GM19452 (cell line): ENCODE measurements at regions not wholly inside any gene's neighbourhood (a gene's known extent, or its start where the extent isn't known, plus 50 kb on each side); places are given as distances from the start of the nearest gene placed in this dataset.

Experiments used
- ATAC-seq: cut with Tn5 transposase; IDR thresholded peaks from one replicate; pipeline ENCODE4 v1.9.1; 2021; ENCODE audit not compliant: unreplicated experiment

DNA sequence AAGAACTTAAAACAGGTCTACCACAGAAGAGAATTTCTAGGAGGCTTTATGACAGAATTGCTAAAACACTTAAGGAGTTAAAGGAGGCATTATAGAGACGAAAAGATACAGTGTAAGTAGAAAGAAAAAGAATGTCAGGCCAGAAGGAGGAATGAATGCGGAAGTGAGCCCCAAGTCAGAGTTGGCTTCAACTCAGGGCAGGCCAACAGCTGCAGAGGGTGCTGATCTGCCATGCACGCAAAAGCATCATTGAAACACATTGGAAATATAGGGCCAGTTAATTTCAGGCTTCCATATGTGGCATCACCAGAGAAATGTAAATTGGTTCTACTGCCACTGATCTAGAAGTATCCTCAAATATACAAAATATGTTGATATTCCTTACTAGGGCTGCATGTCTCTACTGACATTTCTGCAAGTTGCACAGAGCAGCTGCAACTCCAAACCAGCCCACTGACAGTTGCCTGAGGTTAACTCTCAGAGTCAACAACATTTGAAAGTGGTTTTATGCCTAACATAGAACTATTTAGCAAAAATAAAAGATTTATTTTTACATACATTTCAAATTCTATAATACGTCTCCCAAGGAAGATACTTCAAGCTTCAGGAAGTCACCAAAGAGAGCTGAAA, 324.1 kb downstream of the C11orf87 start:
- ATAC-seq, result no peak

DNA sequence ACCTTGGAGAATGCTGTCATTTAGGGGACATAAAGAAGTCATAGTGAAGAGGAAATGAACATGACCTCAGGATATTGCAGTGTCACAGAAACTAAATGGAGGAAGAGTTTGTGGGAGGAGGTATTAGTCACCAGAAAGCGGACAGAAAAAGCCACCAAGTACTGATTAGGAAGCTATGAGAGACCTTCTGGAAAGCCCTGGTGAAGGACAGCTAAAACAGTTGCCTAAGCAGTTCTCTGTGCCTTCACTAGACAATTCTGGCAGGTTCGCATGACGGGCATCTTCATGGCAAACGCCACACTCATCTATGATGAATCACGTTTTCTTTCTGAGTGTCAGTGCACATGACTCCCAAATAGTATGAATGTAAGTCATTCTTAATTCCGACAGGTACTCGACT, 325.8 kb downstream of the C11orf87 start:
- ATAC-seq, result peak; percentile 70

DNA sequence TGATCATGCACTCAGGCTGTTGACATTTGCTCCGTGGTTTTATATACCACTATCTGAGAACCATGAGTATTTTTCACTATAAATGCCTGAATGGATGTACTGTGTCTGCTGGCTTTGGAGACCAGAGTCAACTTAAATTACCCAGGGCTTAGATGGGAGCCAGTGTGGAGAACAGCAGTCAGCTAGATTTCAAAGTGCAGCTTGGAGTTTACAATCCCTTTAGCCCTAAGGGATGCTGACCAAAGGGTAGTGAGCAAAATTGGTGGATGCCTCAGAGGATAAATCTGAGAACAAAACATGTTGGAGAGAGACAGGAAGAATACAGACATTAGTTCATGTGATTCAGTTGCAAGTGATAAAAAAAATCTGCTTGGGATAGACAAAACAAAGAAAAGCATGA, 327.5 kb downstream of the C11orf87 start:
- ATAC-seq, result no peak

DNA sequence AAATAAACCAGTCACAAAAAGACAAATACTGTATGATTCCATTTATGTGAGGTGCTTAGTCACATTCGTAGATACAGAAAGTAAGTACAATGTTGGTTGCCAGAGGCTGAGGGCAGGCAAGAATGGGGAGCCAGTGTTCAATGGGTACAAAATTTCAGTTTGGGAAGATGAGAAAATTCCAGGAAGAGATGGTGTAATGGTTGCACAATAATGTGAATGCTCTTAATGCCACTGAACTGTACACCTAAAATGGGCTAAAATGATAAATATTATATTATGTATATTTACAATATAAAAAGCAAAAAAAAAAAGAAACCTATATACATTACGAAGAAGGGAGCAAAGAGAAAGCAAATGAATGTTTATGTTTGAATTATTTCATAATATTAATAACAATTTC, 329.0 kb downstream of the C11orf87 start:
- no peak for ATAC-seq

DNA sequence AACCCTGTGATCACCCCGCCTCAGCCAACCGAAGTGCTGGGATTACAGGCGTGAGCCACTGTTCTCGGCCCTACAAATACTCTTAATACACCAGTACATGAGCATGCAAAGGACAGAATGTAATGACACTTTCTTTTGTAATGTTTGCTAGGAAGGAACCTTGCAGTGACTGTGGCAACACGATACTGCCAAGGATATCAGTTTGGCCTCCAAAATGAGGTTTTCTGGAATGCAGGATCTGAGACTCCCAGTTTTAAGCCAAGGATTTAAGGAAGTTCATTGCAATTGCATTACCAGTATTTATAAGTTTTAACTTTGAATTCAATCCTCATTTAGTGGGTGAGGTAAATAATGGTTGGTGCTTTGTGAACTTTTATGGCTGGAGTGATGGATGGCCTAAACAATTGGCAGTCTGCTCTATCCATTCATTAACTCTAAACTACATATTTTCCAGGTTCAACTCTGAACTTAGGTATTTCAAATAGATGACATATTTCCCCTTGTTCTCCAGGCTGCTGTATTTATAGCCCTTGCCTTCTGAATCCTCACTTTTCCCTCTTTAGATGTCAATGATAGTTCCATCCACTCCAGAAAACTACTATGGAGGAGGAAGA, 330.3 kb downstream of the C11orf87 start:
- no peak for ATAC-seq

DNA sequence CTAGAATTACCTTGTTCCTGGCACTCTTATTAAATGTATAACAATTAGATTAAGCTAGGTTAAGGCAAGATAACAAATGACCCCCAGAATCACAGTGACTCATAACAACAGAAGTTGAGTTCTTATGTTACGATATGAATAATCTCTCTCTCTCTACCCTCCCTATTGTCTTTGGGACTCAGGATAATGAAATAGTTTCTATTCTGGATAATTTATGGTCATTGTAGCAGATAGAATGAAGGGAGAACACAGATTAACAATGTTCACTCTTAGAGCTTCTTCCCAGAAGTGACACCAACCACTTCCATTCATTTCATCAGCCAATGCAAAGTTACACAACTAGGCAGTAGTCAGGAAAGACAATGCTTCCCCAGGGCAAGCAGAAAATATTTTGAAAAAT, 334.5 kb downstream of the C11orf87 start:
- no peak for ATAC-seq

DNA sequence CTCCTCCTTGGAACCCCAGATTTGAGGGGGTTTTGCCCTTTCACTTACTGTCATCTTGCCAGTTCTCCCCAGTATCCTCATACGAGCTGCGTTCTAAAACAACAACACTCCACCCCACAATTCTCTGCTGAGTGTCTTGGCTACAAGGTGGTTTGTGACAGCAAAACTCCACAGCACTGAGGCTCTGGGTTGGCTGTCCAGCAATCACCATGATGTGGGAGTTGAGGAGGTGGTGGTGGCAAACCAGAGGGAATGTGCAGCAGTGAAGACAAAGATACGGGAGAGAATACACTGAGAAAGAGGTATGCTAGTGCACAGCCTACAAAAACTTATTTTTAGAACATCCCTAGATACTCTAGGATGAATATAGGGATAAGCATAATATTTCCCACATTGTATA, 335.0 kb downstream of the C11orf87 start:
- ATAC-seq, result no peak

DNA sequence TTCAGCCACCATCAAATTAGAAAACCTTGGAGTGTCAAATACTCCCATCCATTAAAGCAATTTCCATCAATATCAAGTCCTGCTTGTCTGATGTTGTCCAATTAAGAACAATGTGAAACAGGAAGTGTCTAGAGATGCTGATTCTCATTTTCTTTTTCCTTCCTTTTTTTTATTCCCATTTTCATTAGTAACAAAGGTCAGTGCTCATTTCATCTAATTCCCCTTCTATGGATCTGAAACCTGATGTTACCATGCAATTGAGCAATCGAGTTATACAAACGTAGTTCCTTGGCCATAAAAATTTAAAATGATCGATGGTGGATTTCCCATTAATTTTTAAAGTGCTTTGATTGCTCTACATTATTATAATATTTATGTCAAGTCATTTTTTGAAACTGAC, 330.6 kb upstream of the ZC3H12C start:
- no peak for ATAC-seq

DNA sequence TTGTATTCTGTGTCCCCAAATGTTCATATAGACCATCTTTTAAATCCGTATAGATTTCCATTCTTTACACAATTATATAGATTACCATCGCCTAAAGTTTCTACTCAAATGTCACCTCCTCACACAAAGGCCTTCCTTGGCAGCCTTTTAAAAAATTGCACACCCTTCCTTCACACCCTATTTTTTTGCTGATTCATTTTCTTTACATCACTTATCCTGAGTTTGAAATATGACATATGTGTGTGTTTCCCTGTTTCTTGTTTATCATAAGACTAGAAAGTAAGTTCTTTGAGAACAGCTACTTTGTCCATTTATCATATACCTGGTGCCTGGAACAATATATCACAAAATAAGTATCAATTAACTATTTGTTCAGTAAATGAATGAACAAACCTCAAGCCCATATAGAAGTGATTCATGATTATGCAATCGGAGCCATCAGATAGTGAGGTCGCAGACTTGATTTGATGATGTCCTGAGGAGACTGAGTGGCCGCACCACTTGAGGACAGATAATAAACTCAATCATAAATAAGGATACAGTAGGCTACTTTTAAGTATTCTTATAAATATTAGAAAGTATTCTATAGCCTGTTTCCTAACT, 327.4 kb upstream of the ZC3H12C start:
- no peak for ATAC-seq

DNA sequence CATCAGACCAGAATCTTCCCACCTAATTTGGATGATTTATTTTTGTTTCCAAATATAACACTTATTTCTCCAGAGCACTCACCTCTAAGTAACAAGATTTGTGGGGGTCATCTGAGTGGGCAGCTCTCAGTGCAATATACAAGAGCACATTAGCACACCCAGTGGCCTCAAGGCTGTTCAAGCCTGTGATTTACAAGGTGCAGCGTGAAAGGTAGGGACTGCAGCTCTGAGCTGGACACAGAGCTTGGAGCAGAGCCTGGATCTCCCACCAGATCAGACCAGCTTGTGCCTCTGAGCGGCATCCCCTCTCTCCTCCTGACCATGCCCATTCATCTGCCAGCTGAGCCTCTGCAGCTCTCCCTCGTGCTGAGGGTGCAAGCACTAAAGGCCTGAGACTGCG, 323.3 kb upstream of the ZC3H12C start:
- no peak for ATAC-seq

DNA sequence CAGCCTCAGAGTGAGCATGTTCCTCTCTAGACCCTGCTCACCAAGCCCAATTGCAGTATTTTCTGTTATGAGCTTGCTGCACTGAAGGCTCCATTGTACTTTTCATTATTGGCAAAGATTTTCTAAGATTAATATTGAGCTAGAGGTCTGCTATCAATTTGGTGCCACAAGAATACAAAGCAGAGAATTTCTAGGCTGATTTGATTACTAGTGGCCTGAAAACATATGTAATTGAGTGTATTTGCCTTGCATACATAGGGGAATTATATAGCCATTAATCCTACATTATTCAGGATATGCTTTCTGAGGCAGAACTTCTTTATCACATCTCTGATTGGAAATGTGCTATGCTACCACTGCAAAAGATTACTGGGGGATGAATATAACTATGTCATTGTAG, 322.9 kb upstream of the ZC3H12C start:
- ATAC-seq, result no peak

DNA sequence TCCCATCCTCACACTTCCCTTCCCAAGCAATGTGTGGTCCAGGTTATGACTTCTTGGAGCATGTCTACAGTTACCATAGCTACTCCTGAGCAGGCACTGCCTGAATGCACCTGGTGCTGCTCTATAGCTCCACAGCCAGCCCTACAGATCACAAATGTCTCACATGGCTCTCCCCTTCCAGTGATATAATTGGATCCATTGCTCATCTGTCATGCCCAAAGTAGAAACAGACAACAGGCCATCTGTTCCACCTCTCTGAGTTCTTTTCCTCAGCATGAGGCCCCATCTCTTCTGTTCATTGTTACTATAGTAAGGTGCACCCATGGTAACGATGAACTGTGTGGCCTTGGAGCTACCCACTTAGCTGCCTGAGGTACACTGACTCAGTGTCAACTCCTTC, 320.3 kb upstream of the ZC3H12C start:
- no peak for ATAC-seq

DNA sequence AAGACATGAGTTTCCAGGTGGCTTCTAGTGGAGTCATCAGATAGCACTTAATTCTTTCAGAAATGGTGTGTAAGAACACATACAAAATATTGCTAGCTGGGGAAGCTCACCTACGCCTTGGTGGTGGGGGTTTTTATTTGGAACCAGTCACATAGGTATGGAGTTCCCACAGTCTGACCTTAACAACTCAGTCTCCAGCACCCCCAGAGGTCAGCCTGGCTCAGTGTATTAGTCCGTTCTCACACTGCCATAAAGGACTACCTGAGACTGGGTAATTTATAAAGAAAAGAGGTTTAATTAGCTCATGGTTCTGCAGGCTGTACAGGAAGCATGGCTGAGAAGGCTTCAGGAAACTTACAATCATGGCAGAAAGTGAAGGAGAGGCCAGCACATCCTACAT, 317.5 kb upstream of the ZC3H12C start:
- no peak for ATAC-seq

DNA sequence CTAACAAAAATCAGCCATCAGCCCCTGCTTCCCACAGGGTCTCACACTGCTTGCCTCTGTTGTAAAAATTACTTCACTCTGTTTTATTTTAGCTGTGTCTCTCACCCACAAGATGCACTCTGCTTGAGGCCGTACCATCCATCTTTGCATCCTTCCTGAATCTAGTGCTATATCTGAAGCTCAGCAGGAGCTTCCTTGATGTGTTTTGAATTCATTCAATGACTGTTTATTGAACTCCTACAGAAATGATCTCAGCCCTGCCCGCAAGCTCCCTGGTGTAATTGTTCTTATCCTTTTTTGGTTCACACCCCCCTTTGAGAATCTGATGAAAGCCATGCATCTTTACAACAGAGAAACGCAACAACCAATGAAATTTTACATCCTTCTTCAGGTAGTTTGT, 310.2 kb upstream of the ZC3H12C start:
- no peak for ATAC-seq

DNA sequence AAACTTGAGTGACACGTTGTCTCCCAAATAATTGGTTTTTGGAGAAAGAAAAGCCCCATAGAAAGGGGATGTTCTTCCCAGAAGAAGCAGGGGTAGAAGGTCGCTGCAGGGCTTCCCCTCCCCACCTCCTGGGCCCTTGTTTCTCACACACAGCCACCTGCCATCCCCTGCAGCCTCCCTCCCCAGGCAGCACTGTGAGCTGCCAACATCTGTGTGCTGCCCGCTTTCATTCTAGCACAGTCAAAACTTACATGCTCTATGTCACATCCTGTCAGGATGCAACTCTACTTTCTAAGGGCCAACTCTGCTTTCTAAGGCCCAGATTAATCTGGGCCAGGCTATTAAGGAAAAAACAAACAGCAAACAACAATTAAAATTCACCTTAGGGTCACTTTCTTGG, 309.4 kb upstream of the ZC3H12C start:
- ATAC-seq, result peak; percentile 95

DNA sequence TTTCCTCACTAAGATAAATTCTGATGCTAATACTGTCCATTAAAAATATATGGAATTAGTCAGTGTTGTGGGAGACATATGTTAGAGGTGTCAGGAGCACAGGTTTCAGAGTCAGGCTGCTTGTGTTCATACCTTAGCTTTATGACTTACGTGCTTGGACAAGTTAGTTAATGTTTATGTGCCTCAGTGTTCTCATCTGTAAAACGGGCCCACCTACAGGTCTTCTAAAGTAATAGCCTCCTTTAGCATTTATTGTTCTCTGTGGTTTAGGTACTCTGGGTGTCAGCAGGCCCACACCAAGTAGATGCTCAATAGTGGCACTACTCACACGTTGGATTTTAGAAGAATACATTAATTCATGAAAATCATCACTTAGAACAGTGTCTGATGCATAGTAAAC, 308.7 kb upstream of the ZC3H12C start:
- ATAC-seq, result peak; percentile 24

DNA sequence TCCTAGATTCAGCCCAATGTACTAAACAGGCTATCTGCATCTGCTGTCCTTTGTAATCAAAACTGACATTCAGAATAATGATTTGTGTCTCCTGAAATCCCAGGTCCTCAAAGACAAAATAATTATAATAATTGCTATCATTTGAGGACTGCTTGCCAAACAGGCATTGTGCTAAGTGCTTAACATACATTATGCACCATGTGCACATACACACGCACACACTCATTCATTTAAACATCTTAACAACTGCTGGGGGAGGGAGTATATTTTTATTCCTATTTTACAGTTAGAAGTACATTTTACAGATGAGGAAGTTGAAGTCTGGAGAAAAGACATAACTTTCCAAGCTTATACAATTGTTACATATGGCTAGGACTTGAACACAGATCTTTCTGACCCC, 308.0 kb upstream of the ZC3H12C start:
- no peak for ATAC-seq

DNA sequence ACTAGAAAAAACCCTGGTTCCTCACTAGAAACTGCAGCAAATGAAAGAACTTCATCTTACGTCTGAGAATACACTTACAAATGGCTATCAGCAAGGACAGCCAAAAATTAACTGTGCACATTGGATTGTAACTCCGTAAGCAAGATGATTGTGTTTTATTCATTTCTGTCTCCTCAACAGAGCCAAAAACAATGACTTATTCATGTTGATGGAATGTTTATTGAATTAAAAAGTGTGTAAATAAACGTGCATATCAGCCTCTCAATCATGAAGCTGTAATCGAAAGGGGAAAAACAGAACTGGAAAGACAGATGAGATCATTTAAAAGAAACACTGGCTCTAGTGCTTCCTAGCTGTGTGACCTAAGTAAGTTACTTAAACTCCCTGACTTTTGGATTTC, 307.5 kb upstream of the ZC3H12C start:
- ATAC-seq, result no peak

DNA sequence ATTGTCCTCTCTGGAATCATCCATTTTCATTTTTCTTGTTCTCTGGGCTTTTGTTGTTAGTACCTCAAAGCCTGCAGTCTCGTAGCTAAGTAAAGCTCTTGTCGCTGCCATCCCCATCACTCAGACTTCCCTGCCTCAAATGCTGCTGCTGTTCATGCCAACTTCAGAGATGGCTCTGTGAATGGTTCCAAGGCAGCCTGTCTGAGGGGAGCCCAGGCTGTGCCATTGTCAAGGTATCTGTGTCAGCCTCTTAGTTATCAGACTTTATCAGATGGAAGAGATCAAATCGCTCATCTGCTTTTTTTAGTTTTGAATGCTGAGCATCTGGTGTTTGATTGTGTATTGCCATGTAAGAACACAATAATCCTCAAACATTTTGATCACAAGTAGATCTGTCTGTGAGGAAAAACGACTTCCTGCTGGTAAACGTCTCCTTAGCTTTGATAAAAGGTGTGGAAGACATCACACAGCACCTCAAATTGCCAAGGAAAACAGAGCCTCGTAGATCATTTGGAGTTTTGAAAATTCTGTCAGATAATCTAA, 304.2 kb upstream of the ZC3H12C start:
- ATAC-seq, result no peak

DNA sequence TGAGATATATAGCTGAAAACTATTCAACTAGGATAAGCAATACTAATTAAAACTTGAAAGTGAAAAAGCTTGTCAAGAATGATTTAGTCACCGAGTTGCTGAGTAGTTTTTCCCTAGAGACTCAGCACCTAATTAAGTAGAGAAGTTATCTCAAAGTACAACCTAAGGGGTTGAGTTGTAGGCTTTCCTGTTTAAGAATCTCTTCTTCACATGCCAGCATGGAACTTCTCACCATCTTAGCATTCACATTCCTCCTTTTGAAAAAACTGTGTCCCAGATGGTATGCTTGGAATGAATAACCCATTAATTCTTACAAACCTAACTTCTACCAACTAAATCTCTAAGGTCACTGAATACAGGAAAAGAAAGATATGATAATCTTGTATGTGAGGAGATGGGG, 303.3 kb upstream of the ZC3H12C start:
- ATAC-seq, result no peak

DNA sequence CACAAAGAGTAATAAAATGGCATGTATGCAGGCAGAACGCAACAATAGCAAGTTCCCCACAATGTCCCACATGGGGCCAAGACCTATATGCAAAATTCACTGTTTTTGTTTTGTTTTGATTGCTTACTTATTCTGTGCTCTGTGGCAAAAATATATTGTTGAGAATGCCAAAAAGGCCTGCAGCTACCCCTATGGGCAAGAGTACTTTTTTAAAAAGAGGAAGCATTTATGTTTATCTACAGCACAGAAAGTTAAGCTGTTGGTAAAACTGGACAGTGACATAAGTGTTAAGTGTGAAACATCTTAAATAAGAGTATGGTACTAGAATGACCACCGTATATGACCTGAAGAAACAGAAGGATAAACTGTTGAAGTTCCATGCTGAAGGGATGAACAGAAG, 301.9 kb upstream of the ZC3H12C start:
- no peak for ATAC-seq

DNA sequence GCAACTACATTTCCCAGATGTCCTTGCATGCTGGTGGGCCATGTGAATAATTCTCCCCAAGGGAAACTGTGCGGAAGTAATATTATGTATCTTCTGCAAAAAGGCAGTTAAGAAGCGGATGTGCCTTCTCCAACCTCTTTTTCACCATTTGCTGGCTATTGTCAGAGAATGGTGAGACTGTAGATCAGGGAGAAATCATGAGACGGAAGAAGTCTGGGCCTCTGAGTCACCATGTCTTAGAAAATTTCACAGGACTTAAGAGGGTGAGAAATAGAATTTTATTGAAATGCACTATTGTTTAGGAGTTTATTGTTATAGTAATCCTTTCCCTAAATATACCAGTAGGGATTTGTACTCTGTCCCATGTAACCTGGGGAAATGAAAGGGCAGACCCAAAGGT, 298.7 kb upstream of the ZC3H12C start:
- no peak for ATAC-seq

DNA sequence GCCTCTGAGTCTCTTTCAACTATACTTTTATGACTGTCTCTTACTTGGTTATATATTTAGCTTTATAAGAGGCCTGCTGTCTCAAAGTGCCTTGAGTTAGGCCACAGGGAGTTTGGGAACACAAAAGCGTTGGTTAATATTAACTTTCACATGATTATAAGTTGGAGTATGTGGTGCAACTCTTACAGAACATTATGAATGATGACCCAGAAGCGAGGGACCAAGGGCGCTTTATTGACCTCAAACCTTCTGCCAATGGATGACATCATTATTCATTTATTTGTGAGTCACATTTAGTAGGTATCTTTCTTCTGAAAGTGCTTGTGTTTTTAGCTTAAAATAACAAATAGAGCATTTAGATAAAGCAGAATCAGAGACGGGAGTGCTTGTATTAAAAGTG, 298.0 kb upstream of the ZC3H12C start:
- no peak for ATAC-seq
